ENCODE measurements at regions not wholly inside any gene's neighbourhood (a gene's known extent, or its start where the extent isn't known, plus 50 kb on each side); places are given as distances from the start of the nearest gene placed in this dataset.
"Not testable (repeated sequence)": the region's sequence is repeated elsewhere in the genome, so short reads cannot be mapped to it uniquely, and the experiment has no call there.

GRCh38 chr10:42187501-42188195 lies 450.7 kb downstream of the ZNF33B start:
- DNase-seq (ENCODE audit: low read depth): peak; percentile 10

GRCh38 chr10:42177793-42178689 lies 460.3 kb downstream of the ZNF33B start:
- peak; percentile 6 for DNase-seq (ENCODE audit: low read depth)

- no peak for DNase-seq (ENCODE audit: low read depth)
These were observed 461.1 kb downstream of the ZNF33B start for GRCh38 chr10:42177077-42177792.

- DNase-seq (ENCODE audit: low read depth): no peak
These were observed 487.8 kb downstream of the ZNF33B start for GRCh38 chr10:42150428-42151061.

- DNase-seq (ENCODE audit: low read depth): no peak
These were observed 488.5 kb downstream of the ZNF33B start for GRCh38 chr10:42149722-42150427.

GRCh38 chr10:42149027-42149700 lies 489.2 kb downstream of the ZNF33B start:
- peak; percentile 16 for DNase-seq (ENCODE audit: low read depth)

- not testable (repeated sequence) for DNase-seq (ENCODE audit: low read depth)
These were observed 492.2 kb downstream of the ZNF33B start for GRCh38 chr10:42146165-42146564.

GRCh38 chr10:42138023-42138422 lies 500.3 kb downstream of the ZNF33B start:
- DNase-seq (ENCODE audit: low read depth): not testable (repeated sequence)

GRCh38 chr10:42113158-42113450 lies 525.3 kb downstream of the ZNF33B start:
- no peak for DNase-seq (ENCODE audit: low read depth)

- no peak for DNase-seq (ENCODE audit: low read depth)
These were observed 525.8 kb downstream of the ZNF33B start for GRCh38 chr10:42112331-42113157.

GRCh38 chr10:42111661-42112330 lies 526.6 kb downstream of the ZNF33B start:
- DNase-seq (ENCODE audit: low read depth): no peak

GRCh38 chr10:42111076-42111475 lies 527.3 kb downstream of the ZNF33B start:
- DNase-seq (ENCODE audit: low read depth): no peak

Measured in Daoy (cell line).